ENCODE measurements at regions not wholly inside any gene's neighbourhood (a gene's known extent, or its start where the extent isn't known, plus 50 kb on each side); places are given as distances from the start of the nearest gene placed in this dataset.

DNA sequence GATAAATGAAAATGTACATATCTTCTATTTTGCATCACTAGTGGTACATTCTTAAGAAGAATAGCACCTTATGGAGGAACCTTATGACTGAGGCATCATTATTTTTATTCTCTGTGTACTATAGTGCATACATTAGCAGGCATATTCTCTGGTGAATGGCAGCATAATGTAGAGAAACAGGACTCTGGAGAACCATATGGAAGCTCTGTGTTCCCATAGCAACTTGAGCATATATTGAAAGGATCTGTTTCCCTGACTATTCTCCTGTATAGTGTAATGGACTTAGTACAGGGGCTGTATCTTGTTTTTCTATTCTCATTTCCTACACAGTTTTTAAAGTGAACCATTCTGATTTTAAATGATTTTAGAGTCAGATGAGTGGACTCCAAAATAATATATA, 128.4 kb upstream of the SMIM30 start:
- in situ Hi-C loops (cut with MboI; ENCODE audit: low sequenced_read_pairs, unreplicated experiment): no loop called here
- DNase-seq (ENCODE audit: low spot score): no peak
- TF ChIP-seq CTCF (IDR thresholded peaks at IDR 0.05; ENCODE audit: borderline replicate concordance, control extremely low read depth, extremely low read depth, insufficient read depth, missing control alignments): no peak

- in situ Hi-C loops (cut with MboI; ENCODE audit: low sequenced_read_pairs, unreplicated experiment): no loop called here
- no peak for TF ChIP-seq CTCF (IDR thresholded peaks at IDR 0.05; ENCODE audit: borderline replicate concordance, control extremely low read depth, extremely low read depth, insufficient read depth, missing control alignments)
- DNase-seq (ENCODE audit: low spot score): no peak
Observed at GRCh38 chr7:113232885-113233284, 114.5 kb upstream of the SMIM30 start.

DNA sequence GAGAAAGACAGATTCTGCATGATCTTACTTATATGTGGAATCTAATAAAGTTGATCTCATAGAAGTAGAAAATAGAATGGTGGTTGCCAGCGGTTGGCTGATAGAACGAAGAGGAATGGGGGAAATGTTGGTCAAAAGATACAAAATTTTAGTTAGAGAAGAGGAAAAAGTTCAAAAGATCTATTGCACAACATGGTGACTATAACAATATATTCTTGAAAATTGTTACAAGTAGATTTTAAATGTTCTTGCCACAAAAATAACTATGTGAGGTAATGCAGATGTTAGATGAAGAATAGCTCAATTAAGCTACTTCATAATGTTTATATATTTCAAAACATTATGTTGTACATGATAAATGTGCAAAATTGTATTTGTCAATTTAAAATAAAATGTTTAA, 112.3 kb upstream of the SMIM30 start:
- in situ Hi-C loops (cut with MboI; ENCODE audit: low sequenced_read_pairs, unreplicated experiment): no loop called here
- no peak for DNase-seq (ENCODE audit: low spot score)
- TF ChIP-seq CTCF (IDR thresholded peaks at IDR 0.05; ENCODE audit: borderline replicate concordance, control extremely low read depth, extremely low read depth, insufficient read depth, missing control alignments): no peak

DNA sequence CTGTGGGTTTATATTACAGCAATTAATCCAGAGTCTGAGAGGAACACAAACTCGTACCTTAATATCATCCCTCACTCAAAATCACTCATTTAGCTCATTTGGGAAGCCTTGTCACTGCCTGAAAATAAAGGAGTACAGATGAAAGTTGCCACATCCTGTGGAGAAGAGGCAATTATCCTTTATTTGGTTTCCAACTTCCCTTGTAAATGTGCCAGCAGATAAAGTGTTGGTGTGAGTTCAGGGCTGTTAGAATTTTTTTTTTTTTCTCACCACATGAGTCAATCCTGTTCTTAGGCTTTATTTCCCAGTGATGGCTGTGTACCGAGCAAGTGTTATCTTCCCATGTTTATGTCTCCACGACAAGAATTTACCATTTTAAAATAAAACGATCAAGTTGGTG, 99.0 kb upstream of the SMIM30 start:
- no peak for DNase-seq (ENCODE audit: low spot score)
- TF ChIP-seq CTCF (IDR thresholded peaks at IDR 0.05; ENCODE audit: borderline replicate concordance, control extremely low read depth, extremely low read depth, insufficient read depth, missing control alignments): no peak
- in situ Hi-C loops (cut with MboI; ENCODE audit: low sequenced_read_pairs, unreplicated experiment): no loop called here

GRCh38 chr7:113216038-113216437, 97.7 kb upstream of the SMIM30 start:
- no peak for TF ChIP-seq CTCF (IDR thresholded peaks at IDR 0.05; ENCODE audit: borderline replicate concordance, control extremely low read depth, extremely low read depth, insufficient read depth, missing control alignments)
- DNase-seq (ENCODE audit: low spot score): no peak
- in situ Hi-C loops (cut with MboI; ENCODE audit: low sequenced_read_pairs, unreplicated experiment): no loop called here

- no peak for TF ChIP-seq CTCF (IDR thresholded peaks at IDR 0.05; ENCODE audit: borderline replicate concordance, control extremely low read depth, extremely low read depth, insufficient read depth, missing control alignments)
- DNase-seq (ENCODE audit: low spot score): no peak
- in situ Hi-C loops (cut with MboI; ENCODE audit: low sequenced_read_pairs, unreplicated experiment): no loop called here
Observed at GRCh38 chr7:113209449-113210203, 91.3 kb upstream of the SMIM30 start.

All from GM13976 (cell line).